Islet of Langerhans (tissue), 1 donor: ENCODE measurements at regions not wholly inside any gene's neighbourhood (a gene's known extent, or its start where the extent isn't known, plus 50 kb on each side); places are given as distances from the start of the nearest gene placed in this dataset.

ENCODE experiments used
- FAIRE-seq: peaks from one replicate; lab custom pipeline; 2011; peaks lifted over from hg19 to GRCh38; lab: Jason Lieb, UNC

GRCh38 chr7:25279705-25280104 lies 51.4 kb upstream of the NPVF start:
- no peak for FAIRE-seq

- no peak for FAIRE-seq
These were observed 51.9 kb upstream of the NPVF start for GRCh38 chr7:25280181-25280580.

GRCh38 chr7:25282194-25282593 lies 53.9 kb upstream of the NPVF start:
- no peak for FAIRE-seq

- no peak for FAIRE-seq
These were observed 58.5 kb upstream of the NPVF start for GRCh38 chr7:25286756-25287155.

GRCh38 chr7:25287291-25287690 lies 59.0 kb upstream of the NPVF start:
- no peak for FAIRE-seq

- FAIRE-seq = no peak
These were observed 60.4 kb upstream of the NPVF start for GRCh38 chr7:25288556-25289307.

- FAIRE-seq = no peak
These were observed 61.2 kb upstream of the NPVF start for GRCh38 chr7:25289518-25289917.

GRCh38 chr7:25294624-25295023 lies 66.3 kb upstream of the NPVF start:
- no peak for FAIRE-seq

GRCh38 chr7:25295387-25295786 lies 67.1 kb upstream of the NPVF start:
- FAIRE-seq = no peak

- FAIRE-seq = no peak
These were observed 67.8 kb upstream of the NPVF start for GRCh38 chr7:25296086-25296485.

GRCh38 chr7:25297278-25297677 lies 69.0 kb upstream of the NPVF start:
- no peak for FAIRE-seq

- FAIRE-seq = no peak
These were observed 75.2 kb upstream of the NPVF start for GRCh38 chr7:25303281-25304181.

GRCh38 chr7:25304691-25305090 lies 76.4 kb upstream of the NPVF start:
- no peak for FAIRE-seq

- FAIRE-seq = no peak
These were observed 77.5 kb upstream of the NPVF start for GRCh38 chr7:25305831-25306230.

- FAIRE-seq = no peak
These were observed 79.3 kb upstream of the NPVF start for GRCh38 chr7:25307624-25308023.

GRCh38 chr7:25308246-25308645 lies 80.0 kb upstream of the NPVF start:
- FAIRE-seq = no peak

- FAIRE-seq = no peak
These were observed 80.8 kb upstream of the NPVF start for GRCh38 chr7:25308906-25309705.

GRCh38 chr7:25310896-25311295 lies 82.6 kb upstream of the NPVF start:
- FAIRE-seq = no peak

- FAIRE-seq = peak; percentile 95
These were observed 83.1 kb upstream of the NPVF start for GRCh38 chr7:25311346-25311745.

- no peak for FAIRE-seq
These were observed 84.7 kb upstream of the NPVF start for GRCh38 chr7:25312968-25313367.

- no peak for FAIRE-seq
These were observed 85.2 kb upstream of the NPVF start for GRCh38 chr7:25313526-25313925.

- no peak for FAIRE-seq
These were observed 85.9 kb upstream of the NPVF start for GRCh38 chr7:25314094-25314730.
